Fibroblast of lung (primary cell): ENCODE measurements at regions not wholly inside any gene's neighbourhood (a gene's known extent, or its start where the extent isn't known, plus 50 kb on each side); places are given as distances from the start of the nearest gene placed in this dataset.

Experiments used
- DNase-seq, 2 donors: peaks; one replicate each; pipeline versions ENCODE4 v3.0.0 to v3.0.0-alpha.2; 2010; ENCODE audit warnings: low read depth in 2 of 2
- H2AFZ ChIP-seq: 2 replicates; pipeline ENCODE4 v1.5.1; 2012; ENCODE audit warnings: low read length, control low read depth, inconsistent platforms
- H3K27ac ChIP-seq: 2 replicates; pipeline ENCODE4 v1.5.1; 2011; ENCODE audit warnings: low read length, control low read depth; ENCODE audit not compliant: insufficient read depth
- H3K27me3 ChIP-seq: 2 replicates; pipeline ENCODE4 v1.5.1; 2011; ENCODE audit warnings: mild to moderate bottlenecking, low read length; ENCODE audit not compliant: control insufficient read depth, insufficient read depth
- H3K36me3 ChIP-seq: 2 replicates; pipeline ENCODE4 v1.5.1; 2011; ENCODE audit warnings: low read length; ENCODE audit not compliant: control insufficient read depth, insufficient read depth
- H3K4me1 ChIP-seq: 2 replicates; pipeline ENCODE4 v1.5.1; 2011; ENCODE audit warnings: low read length; ENCODE audit not compliant: control insufficient read depth, insufficient read depth; ENCODE audit errors: extremely low read depth
- H3K4me2 ChIP-seq: 2 replicates; pipeline ENCODE4 v1.5.1; 2011; ENCODE audit warnings: low read length, control low read depth; ENCODE audit not compliant: insufficient read depth; ENCODE audit errors: extremely low read depth
- H3K4me3 ChIP-seq, 4 experiments: fragments of 200-600 bp in 1 of 4; sonication (generic) in 1 of 4; replicated peaks in 1 of 4; 2 replicates each; pipeline ENCODE4 v1.5.1; 2011 to 2016; ENCODE audit warnings: low read length in 4 of 4, low read depth in 3 of 4, mild to moderate bottlenecking in 3 of 4, control low read depth in 2 of 4, inconsistent platforms in 1 of 4, mixed read lengths in 1 of 4; ENCODE audit not compliant: insufficient read depth in 1 of 4; ENCODE audit errors: control extremely low read depth in 1 of 4
- H3K79me2 ChIP-seq: 2 replicates; pipeline ENCODE4 v1.5.1; 2012; ENCODE audit warnings: mild to moderate bottlenecking, low read length, inconsistent platforms; ENCODE audit not compliant: control insufficient read depth, insufficient read depth
- H3K9ac ChIP-seq: 2 replicates; pipeline ENCODE4 v1.5.1; 2011; ENCODE audit warnings: mild to moderate bottlenecking, low read length, control low read depth; ENCODE audit not compliant: insufficient read depth
- H3K9me3 ChIP-seq: 2 replicates; pipeline ENCODE4 v1.5.1; 2012; ENCODE audit warnings: low read depth, low read length; ENCODE audit not compliant: control insufficient read depth, insufficient read depth
- H4K20me1 ChIP-seq: 2 replicates; pipeline ENCODE4 v1.5.1; 2011; ENCODE audit warnings: low read length; ENCODE audit not compliant: control insufficient read depth, insufficient read depth; ENCODE audit errors: extremely low read depth
- EZH2 ChIP-seq: IDR thresholded peaks from 2 replicates; pipeline ENCODE4 v1.5.1; 2012; ENCODE audit warnings: low read length, control low read depth, mild to moderate bottlenecking; ENCODE audit errors: missing control alignments
- TF ChIP-seq, protein P1 (sequence below), 2 donors: IDR thresholded peaks in 1 of 2; conservative IDR thresholded peaks in 1 of 2; 1 replicate in 1 of 2; 2 replicates in 1 of 2; pipeline ENCODE4 v1.5.1; 2011 to 2012; ENCODE audit warnings: low read length in 2 of 2, control low read depth in 1 of 2, inconsistent platforms in 1 of 2, low read depth in 1 of 2, mild to moderate bottlenecking in 1 of 2

DNA sequence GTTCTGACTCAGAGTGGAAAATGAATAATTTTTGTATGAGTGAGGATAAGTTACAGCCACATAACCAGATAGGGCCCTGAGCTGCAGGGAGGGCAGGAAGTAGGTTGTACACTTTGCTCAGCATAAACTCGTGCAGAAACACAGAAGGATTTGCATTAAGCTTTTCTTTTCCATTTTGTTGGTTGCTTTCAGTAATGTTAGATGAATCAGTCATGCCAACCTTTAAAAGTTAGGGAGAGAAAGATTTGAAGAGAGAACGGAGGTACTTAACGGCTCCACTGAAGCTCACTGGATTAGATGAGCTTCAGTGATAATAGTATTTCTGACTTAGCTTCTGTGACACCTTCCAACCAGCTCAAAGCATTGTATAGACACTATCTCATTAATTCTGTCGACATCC, 348.1 kb downstream of the GATA3 start:
- Histone ChIP-seq H3K4me2 (no peak overlapping the region), H3K27me3 (no peaks in the 10 kb centered on the region), H3K9ac (no peak overlapping the region), H3K4me3 (no peak overlapping the region), H3K79me2 (no peaks in the 10 kb centered on the region), H3K9me3 (no peaks in the 10 kb centered on the region), H3K4me1 (no peaks in the 10 kb centered on the region), H2AFZ (no peak overlapping the region), H3K27ac (no peak overlapping the region), H4K20me1 (no peaks in the 10 kb centered on the region), H3K36me3 (no peaks in the 10 kb centered on the region)
- DNase-seq, result peak in 1 of 2 donors; percentile 50
- TF ChIP-seq, protein P1, sequence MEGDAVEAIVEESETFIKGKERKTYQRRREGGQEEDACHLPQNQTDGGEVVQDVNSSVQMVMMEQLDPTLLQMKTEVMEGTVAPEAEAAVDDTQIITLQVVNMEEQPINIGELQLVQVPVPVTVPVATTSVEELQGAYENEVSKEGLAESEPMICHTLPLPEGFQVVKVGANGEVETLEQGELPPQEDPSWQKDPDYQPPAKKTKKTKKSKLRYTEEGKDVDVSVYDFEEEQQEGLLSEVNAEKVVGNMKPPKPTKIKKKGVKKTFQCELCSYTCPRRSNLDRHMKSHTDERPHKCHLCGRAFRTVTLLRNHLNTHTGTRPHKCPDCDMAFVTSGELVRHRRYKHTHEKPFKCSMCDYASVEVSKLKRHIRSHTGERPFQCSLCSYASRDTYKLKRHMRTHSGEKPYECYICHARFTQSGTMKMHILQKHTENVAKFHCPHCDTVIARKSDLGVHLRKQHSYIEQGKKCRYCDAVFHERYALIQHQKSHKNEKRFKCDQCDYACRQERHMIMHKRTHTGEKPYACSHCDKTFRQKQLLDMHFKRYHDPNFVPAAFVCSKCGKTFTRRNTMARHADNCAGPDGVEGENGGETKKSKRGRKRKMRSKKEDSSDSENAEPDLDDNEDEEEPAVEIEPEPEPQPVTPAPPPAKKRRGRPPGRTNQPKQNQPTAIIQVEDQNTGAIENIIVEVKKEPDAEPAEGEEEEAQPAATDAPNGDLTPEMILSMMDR (conservative IDR thresholded peaks at IDR 0.05 in 1 of 2, IDR thresholded peaks at IDR 0.05 in 1 of 2; ENCODE audit: low read depth in 1 of 2, low read length in 2 of 2), result no peak
- no peak for TF ChIP-seq EZH2

DNA sequence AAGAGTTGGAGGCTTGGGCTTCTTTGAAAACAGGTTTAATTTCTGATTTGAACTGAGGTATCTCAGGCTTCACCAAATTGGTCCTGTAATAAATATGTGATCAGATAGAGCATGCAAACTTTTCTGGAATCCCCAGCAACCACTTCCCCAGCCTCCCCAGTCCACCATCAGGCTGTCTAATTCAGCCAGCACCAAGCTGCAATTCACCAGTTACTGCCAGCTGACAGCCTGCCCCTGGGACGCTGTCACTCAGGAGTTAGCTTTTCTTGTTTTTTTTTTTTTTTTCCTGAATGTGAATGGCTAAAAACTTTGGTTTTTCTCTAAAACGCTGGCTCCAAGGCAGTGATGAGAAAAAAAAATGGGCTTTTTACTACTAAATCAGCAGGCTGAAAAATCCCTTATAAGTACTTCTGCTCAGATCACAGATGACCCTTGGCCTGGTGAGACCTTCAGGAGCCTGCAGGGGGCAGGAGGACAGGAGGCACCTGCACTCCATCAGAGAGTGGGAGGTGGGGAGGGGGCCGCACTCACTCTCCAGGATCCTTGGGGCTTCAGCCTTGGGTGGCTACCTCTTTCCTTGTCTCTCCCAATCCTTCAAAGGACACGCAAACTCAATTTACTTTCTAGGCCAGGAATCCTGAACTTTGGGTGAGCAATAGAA, 349.4 kb downstream of the GATA3 start:
- no peak overlapping the region for H2AFZ ChIP-seq
- no peak for DNase-seq
- no peak overlapping the region for H3K4me3 ChIP-seq

DNA sequence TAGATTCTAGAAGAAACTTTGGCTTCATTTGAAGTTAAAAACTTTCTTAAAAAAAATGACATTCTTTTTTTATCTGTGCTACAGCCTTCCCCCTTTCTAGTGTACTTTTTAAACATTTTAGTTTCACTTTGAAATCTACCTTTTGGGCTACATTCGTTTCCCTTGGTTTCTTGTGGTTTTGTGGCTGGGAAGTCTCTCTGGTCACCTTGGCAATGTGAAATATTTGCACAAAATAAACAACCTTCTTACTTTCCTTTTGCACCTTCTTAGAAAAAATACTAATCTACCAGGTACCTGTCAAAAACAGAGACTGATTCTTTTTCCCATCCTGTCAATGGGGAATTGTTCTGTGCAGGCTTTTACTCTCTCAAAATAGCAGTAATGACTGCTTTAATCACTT, 350.2 kb downstream of the GATA3 start:
- DNase-seq, result peak in 1 of 2 donors; percentile 55
- Histone ChIP-seq H3K4me1 (no peaks in the 10 kb centered on the region), H4K20me1 (no peaks in the 10 kb centered on the region), H3K4me3 (no peak overlapping the region), H3K9me3 (no peaks in the 10 kb centered on the region), H2AFZ (no peak overlapping the region), H3K4me2 (no peak overlapping the region), H3K79me2 (no peaks in the 10 kb centered on the region), H3K27me3 (no peaks in the 10 kb centered on the region), H3K27ac (no peak overlapping the region), H3K36me3 (no peaks in the 10 kb centered on the region), H3K9ac (no peak overlapping the region)
- no peak for TF ChIP-seq EZH2
- TF ChIP-seq, protein P1 (conservative IDR thresholded peaks at IDR 0.05 in 1 of 2, IDR thresholded peaks at IDR 0.05 in 1 of 2; ENCODE audit: low read depth in 1 of 2, low read length in 2 of 2), result no peak

More for the DNA sequence above, 349.4 kb downstream of the GATA3 start:
- TF ChIP-seq EZH2, result no peak
- TF ChIP-seq, protein P1 (conservative IDR thresholded peaks at IDR 0.05 in 1 of 2, IDR thresholded peaks at IDR 0.05 in 1 of 2; ENCODE audit: low read depth in 1 of 2, low read length in 2 of 2), result no peak
- H3K27ac ChIP-seq, result no peak overlapping the region
- no peaks in the 10 kb centered on the region for H4K20me1 ChIP-seq
- no peaks in the 10 kb centered on the region for H3K9me3 ChIP-seq
- H3K9ac ChIP-seq, result no peak overlapping the region
- no peaks in the 10 kb centered on the region for H3K4me1 ChIP-seq
- H3K79me2 ChIP-seq, result no peaks in the 10 kb centered on the region
- H3K27me3 ChIP-seq, result no peaks in the 10 kb centered on the region
- no peak overlapping the region for H3K4me2 ChIP-seq
- no peaks in the 10 kb centered on the region for H3K36me3 ChIP-seq
